GM23338 (cell line): ENCODE measurements at regions not wholly inside any gene's neighbourhood (a gene's known extent, or its start where the extent isn't known, plus 50 kb on each side); places are given as distances from the start of the nearest gene placed in this dataset.

Source experiments
- ATAC-seq: fragments of 200-7000 bp; cut with Tn5 transposase; 3 replicates; pipeline ENCODE4 v1.9.1; 2020
- DNase-seq: peaks from one replicate; pipeline ENCODE4 v3.0.0-alpha.2; 2015; ENCODE audit warnings: low spot score
- H2AFZ ChIP-seq: fragments of 200-600 bp; sonication (generic); 2 replicates; pipeline ENCODE4 v1.8.0; 2016; ENCODE audit warnings: antibody characterized with exemption, mild to moderate bottlenecking, moderate library complexity
- H3F3A ChIP-seq: fragments of 200-600 bp; sonication (generic); replicated peaks from 2 replicates; pipeline ENCODE4 v1.8.0; 2017; ENCODE audit warnings: antibody characterized with exemption, mixed run types, low read depth
- H3K27ac ChIP-seq: fragments of 200-600 bp; sonication (generic); 2 replicates; pipeline ENCODE4 v1.6.1; 2016; ENCODE audit warnings: low read depth
- H3K27me3 ChIP-seq: fragments of 200-600 bp; sonication (generic); 2 replicates; pipeline ENCODE4 v1.8.0; 2016; ENCODE audit warnings: mild to moderate bottlenecking, mixed run types, moderate library complexity; ENCODE audit not compliant: insufficient read depth
- H3K36me3 ChIP-seq: fragments of 200-600 bp; sonication (generic); 2 replicates; pipeline ENCODE4 v1.8.0; 2016; ENCODE audit warnings: mild to moderate bottlenecking; ENCODE audit not compliant: insufficient read depth
- H3K4me1 ChIP-seq: fragments of 200-600 bp; sonication (generic); 2 replicates; pipeline ENCODE4 v1.8.0; 2016; ENCODE audit warnings: mild to moderate bottlenecking, moderate library complexity; ENCODE audit not compliant: insufficient read depth
- H3K4me2 ChIP-seq: fragments of 200-600 bp; sonication (generic); 2 replicates; pipeline ENCODE4 v1.7.1; 2017; ENCODE audit warnings: mixed run types
- H3K4me3 ChIP-seq: fragments of 200-600 bp; sonication (generic); 2 replicates; pipeline ENCODE4 v1.6.1; 2016; ENCODE audit warnings: mixed run types
- H3K79me2 ChIP-seq: fragments of 200-600 bp; sonication (generic); replicated peaks from 2 replicates; pipeline ENCODE4 v1.8.0; 2017; ENCODE audit warnings: mild to moderate bottlenecking; ENCODE audit not compliant: insufficient read depth
- H3K9me2 ChIP-seq: fragments of 200-600 bp; sonication (generic); 2 replicates; pipeline ENCODE4 v1.8.0; 2017; ENCODE audit not compliant: insufficient read depth
- H4K20me1 ChIP-seq: fragments of 200-600 bp; sonication (generic); replicated peaks from 2 replicates; pipeline ENCODE4 v1.8.0; 2017; ENCODE audit warnings: mild to moderate bottlenecking; ENCODE audit not compliant: insufficient read depth
- H3K27ac Mint-ChIP-seq: 2 replicates; pipeline ENCODE4 v1.8.0; 2020; ENCODE audit warnings: inconsistent platforms, mild to moderate bottlenecking, moderate library complexity, mixed read lengths
- H3K27me3 Mint-ChIP-seq: 3 replicates; pipeline ENCODE4 v1.8.0; 2022; ENCODE audit warnings: low read depth, mild to moderate bottlenecking, moderate library complexity, mixed read lengths, inconsistent platforms; ENCODE audit not compliant: insufficient read depth, poor library complexity
- H3K36me3 Mint-ChIP-seq: 3 replicates; pipeline ENCODE4 v1.8.0; 2021; ENCODE audit warnings: low read depth, mild to moderate bottlenecking, inconsistent platforms, moderate library complexity, mixed read lengths
- H3K4me1 Mint-ChIP-seq: 3 replicates; pipeline ENCODE4 v1.8.0; 2020; ENCODE audit warnings: mild to moderate bottlenecking, inconsistent platforms, mixed read lengths
- H3K4me3 Mint-ChIP-seq: 3 replicates; pipeline ENCODE4 v1.8.0; 2021; ENCODE audit warnings: moderate library complexity, mild to moderate bottlenecking, inconsistent platforms, mixed read lengths
- H3K9me3 Mint-ChIP-seq: 3 replicates; pipeline ENCODE4 v1.8.0; 2020; ENCODE audit warnings: moderate library complexity, mild to moderate bottlenecking, inconsistent platforms, mixed read lengths
- CREB1 ChIP-seq: fragments of 250-450 bp; sonication (Bioruptor Pico); IDR thresholded peaks from 2 replicates; pipeline ENCODE4 v1.5.0; 2020; ENCODE audit warnings: low read depth, mild to moderate bottlenecking, moderate library complexity
- CTCF ChIP-seq, 2 experiments: fragments of 200-600 bp in 1 of 2; sonication (generic) in 1 of 2; conservative IDR thresholded peaks; 2 replicates each; pipeline versions ENCODE4 v1.5.1 to v1.6.1; 2016 to 2017; ENCODE audit warnings: antibody characterized with exemption in 2 of 2, low read depth in 2 of 2, mild to moderate bottlenecking in 2 of 2, moderate library complexity in 1 of 2
- ETS1 ChIP-seq: IDR thresholded peaks from 2 replicates; pipeline ENCODE4 v1.6.1; 2016; ENCODE audit warnings: antibody characterized with exemption
- EZH2 ChIP-seq: fragments of 200-600 bp; sonication (generic); IDR thresholded peaks from one replicate; pipeline ENCODE4 v1.8.0; 2017; ENCODE audit warnings: antibody characterized with exemption, mild to moderate bottlenecking, low read depth; ENCODE audit not compliant: unreplicated experiment
- EZH2phosphoT487 ChIP-seq: fragments of 200-600 bp; sonication (generic); IDR thresholded peaks from one replicate; pipeline ENCODE4 v1.8.1; 2018; ENCODE audit warnings: antibody characterized with exemption; ENCODE audit not compliant: unreplicated experiment
- JUNB ChIP-seq: IDR thresholded peaks from one replicate; pipeline ENCODE4 v1.6.1; 2016; ENCODE audit warnings: antibody characterized with exemption; ENCODE audit not compliant: unreplicated experiment
- NANOG ChIP-seq: IDR thresholded peaks from 2 replicates; pipeline ENCODE4 v1.6.1; 2016; ENCODE audit warnings: antibody characterized with exemption, borderline replicate concordance
- POLR2AphosphoS5 ChIP-seq: IDR thresholded peaks from 2 replicates; pipeline ENCODE4 v1.6.1; 2016; ENCODE audit warnings: antibody characterized with exemption, low read depth
- REST ChIP-seq: IDR thresholded peaks from one replicate; pipeline ENCODE4 v1.6.1; 2018; ENCODE audit warnings: antibody characterized with exemption; ENCODE audit not compliant: unreplicated experiment
- STAT1 ChIP-seq: IDR thresholded peaks from one replicate; pipeline ENCODE4 v1.6.1; 2016; ENCODE audit warnings: antibody characterized with exemption; ENCODE audit not compliant: unreplicated experiment
- ZNF114 ChIP-seq: fragments of 250-450 bp; sonication (Bioruptor Pico); IDR thresholded peaks from 2 replicates; pipeline ENCODE4 v1.5.0; 2020; ENCODE audit warnings: mild to moderate bottlenecking, moderate library complexity
- ZNF331 ChIP-seq: fragments of 250-450 bp; sonication (Bioruptor Pico); IDR thresholded peaks from 2 replicates; pipeline ENCODE4 v1.5.0; 2020; ENCODE audit warnings: low read depth, mild to moderate bottlenecking, moderate library complexity
- ZNF462 ChIP-seq: fragments of 250-450 bp; sonication (Bioruptor Pico); IDR thresholded peaks from 2 replicates; pipeline ENCODE4 v1.5.0; 2020; ENCODE audit warnings: mild to moderate bottlenecking, moderate library complexity

GRCh38 chr17:15121426-15121825 is 143.7 kb downstream of the PMP22 start:
- no peaks in the 10 kb centered on the region for H3F3A ChIP-seq
- no peak for TF ChIP-seq ZNF462 (CRISPR knock-in tag)
- TF ChIP-seq NANOG = no peak
- TF ChIP-seq EZH2 = no peak
- no peak for TF ChIP-seq JUNB
- no peak for TF ChIP-seq EZH2phosphoT487
- no peak for TF ChIP-seq CREB1 (CRISPR knock-in tag)
- no peak for TF ChIP-seq REST
- no peak for TF ChIP-seq STAT1
- TF ChIP-seq ZNF114 = no peak
- no peak for TF ChIP-seq ZNF331
- TF ChIP-seq POLR2AphosphoS5 = no peak
- no peak for TF ChIP-seq ETS1
- TF ChIP-seq CTCF (conservative IDR thresholded peaks at IDR 0.05; ENCODE audit: low read depth in 2 of 2) = no peak

More at GRCh38 chr17:15121426-15121825, 143.7 kb downstream of the PMP22 start:
- Histone ChIP-seq H3K4me3 (no peak overlapping the region), H3K79me2 (no peaks in the 10 kb centered on the region), H3K4me1 (0 out of 2 replicates have a peak, but pooled peaks cover 4% of the 10 kb centered on the region), H3K9me2 (peaks cover 14% of the 10 kb centered on the region), H2AFZ (no peak overlapping the region), H3K36me3 (no peaks in the 10 kb centered on the region), H3K27ac (no peak overlapping the region), H3K27me3 (no peaks in the 10 kb centered on the region), H3K4me2 (no peak overlapping the region), H4K20me1 (no peaks in the 10 kb centered on the region)
- Mint-ChIP-seq H3K4me3 (no peak overlapping the region), H3K4me1 (peaks cover 5% of the 10 kb centered on the region; the same call in 2 of the 3 replicates), H3K27ac (no peak overlapping the region), H3K36me3 (peaks cover 14% of the 10 kb centered on the region), H3K9me3 (peaks cover 20% of the 10 kb centered on the region), H3K27me3 (peaks cover 4% of the 10 kb centered on the region)
- ATAC-seq (no peak), DNase-seq (no peak)
